NT2/D1 (cell line): ENCODE measurements at regions not wholly inside any gene's neighbourhood (a gene's known extent, or its start where the extent isn't known, plus 50 kb on each side); places are given as distances from the start of the nearest gene placed in this dataset.

Experiments
- YY1 ChIP-seq: IDR thresholded peaks from 2 replicates; pipeline ENCODE4 v1.6.1; 2011; ENCODE audit not compliant: insufficient read length, insufficient read depth
- ZNF274 ChIP-seq: IDR thresholded peaks from 2 replicates; pipeline ENCODE4 v1.6.1; 2011; ENCODE audit warnings: mild to moderate bottlenecking, low read depth, low read length

DNA sequence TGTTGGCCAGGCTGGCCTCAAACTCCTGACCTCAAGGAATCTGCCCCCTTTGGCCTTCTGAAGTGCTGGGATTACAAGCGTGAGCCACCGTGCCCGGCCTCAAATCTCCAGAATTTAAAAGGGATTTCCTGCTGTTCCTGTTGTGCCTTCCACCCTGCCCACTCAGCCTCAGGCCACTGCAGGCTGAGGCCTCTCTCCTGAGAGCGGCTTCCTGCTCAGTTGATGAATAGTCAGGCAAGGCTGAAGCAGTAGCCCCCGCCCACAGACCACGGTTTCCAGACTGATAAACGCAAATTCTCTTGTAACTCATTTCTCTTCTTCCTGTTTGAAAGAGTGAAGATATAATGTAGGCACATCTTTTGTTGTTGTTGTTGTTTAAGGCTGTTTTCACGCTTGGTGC, 127.0 kb upstream of the PLCXD3 start:
- TF ChIP-seq YY1 (no peak), ZNF274 (no peak)
